Upper lobe of left lung (tissue), 4 donors: ENCODE measurements at regions not wholly inside any gene's neighbourhood (a gene's known extent, or its start where the extent isn't known, plus 50 kb on each side); places are given as distances from the start of the nearest gene placed in this dataset.

Experiments used
- EP300 ChIP-seq, 4 donors: sonication (generic); formaldehyde crosslinking; IDR thresholded peaks; one replicate each; pipeline ENCODE4 v1.5.1; 2017; ENCODE audit warnings: antibody characterized with exemption in 4 of 4, control low read depth in 2 of 4
- POLR2A ChIP-seq, 4 donors: fragments of 450-650 bp; IDR thresholded peaks; one replicate each; pipeline ENCODE4 v1.5.1; 2016 to 2017; ENCODE audit warnings: antibody characterized with exemption in 4 of 4, mild to moderate bottlenecking in 2 of 4
- POLR2AphosphoS5 ChIP-seq, 2 donors: sonication (generic); formaldehyde crosslinking; IDR thresholded peaks; one replicate each; pipeline ENCODE4 v1.5.1; 2017; ENCODE audit warnings: antibody characterized with exemption in 2 of 2
- TF ChIP-seq, protein P1 (sequence below), 6 experiments: fragments of 450-650 bp in 4 of 6; fragments of 200-600 bp in 2 of 6; sonication (generic) in 2 of 6; IDR thresholded peaks; one replicate each; pipeline ENCODE4 v1.5.1; 2016 to 2019; ENCODE audit warnings: antibody characterized with exemption in 6 of 6

DNA sequence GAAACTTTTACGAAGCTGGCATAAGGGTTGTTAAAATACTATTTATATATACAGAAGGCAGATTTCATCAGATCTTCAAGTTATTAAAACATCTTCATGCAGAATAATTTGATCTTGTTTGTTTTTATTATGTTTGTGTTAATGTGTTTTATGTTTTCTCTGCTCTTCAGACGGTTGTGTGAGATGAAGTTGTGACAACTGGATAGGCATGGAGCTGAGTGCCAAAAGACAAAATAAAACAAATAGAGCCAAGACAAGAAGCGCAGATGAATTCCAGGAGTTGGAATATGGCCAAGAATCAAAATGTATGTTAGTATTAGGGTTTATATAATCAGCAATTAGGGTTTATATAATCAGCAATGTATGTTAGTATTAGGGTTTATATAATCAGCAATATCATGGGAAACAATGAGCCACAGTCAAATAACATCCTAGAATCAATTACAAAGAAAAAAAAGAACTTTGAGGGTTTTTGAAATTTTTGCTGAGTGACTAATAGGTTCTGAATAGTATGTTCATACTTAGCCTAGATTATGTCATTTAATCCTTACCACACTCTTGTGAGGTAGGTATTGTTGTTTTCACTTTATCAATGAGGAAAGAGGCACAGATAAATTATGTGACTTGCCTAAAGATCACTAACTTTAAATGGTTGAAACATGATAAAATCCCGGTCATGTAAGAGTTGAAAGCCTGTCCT is 488.0 kb upstream of the STEAP1 start:
- TF ChIP-seq POLR2A (IDR thresholded peaks at IDR 0.05), result no peak
- TF ChIP-seq, protein P1, sequence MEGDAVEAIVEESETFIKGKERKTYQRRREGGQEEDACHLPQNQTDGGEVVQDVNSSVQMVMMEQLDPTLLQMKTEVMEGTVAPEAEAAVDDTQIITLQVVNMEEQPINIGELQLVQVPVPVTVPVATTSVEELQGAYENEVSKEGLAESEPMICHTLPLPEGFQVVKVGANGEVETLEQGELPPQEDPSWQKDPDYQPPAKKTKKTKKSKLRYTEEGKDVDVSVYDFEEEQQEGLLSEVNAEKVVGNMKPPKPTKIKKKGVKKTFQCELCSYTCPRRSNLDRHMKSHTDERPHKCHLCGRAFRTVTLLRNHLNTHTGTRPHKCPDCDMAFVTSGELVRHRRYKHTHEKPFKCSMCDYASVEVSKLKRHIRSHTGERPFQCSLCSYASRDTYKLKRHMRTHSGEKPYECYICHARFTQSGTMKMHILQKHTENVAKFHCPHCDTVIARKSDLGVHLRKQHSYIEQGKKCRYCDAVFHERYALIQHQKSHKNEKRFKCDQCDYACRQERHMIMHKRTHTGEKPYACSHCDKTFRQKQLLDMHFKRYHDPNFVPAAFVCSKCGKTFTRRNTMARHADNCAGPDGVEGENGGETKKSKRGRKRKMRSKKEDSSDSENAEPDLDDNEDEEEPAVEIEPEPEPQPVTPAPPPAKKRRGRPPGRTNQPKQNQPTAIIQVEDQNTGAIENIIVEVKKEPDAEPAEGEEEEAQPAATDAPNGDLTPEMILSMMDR (IDR thresholded peaks at IDR 0.05), result no peak
- no peak for TF ChIP-seq POLR2AphosphoS5 (IDR thresholded peaks at IDR 0.05)
- no peak for TF ChIP-seq EP300 (IDR thresholded peaks at IDR 0.05)
